ENCODE measurements at regions not wholly inside any gene's neighbourhood (a gene's known extent, or its start where the extent isn't known, plus 50 kb on each side); places are given as distances from the start of the nearest gene placed in this dataset.

DNA sequence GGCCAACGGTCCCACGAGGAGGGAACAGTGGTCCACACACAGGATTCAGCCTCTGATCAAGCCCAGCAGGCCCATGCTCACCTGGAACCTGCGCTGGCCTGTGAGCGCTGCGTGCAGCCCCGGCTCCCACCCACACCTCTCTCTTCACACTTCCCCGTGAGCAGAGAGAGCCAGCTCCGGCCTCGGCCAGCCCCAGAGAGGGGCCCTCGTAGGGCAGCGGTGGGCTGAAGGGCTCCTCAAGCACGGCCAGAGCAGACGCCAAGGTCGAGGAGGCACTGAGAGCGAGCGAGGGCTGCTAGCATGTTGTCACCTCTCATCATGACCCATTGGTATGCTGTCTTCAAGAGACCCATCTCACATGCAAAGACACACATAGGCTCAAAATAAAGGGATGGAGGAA lies 83.0 kb upstream of the FMR1 start:
- no peak overlapping the region for H3K9ac ChIP-seq (ENCODE audit: low read length)
- H3K36me3 ChIP-seq (ENCODE audit: insufficient read depth, low read length) = no peaks in the 10 kb centered on the region
- no peaks in the 10 kb centered on the region for H3K4me1 ChIP-seq (ENCODE audit: insufficient read depth, low read length, severe bottlenecking)
- H4K20me1 ChIP-seq (ENCODE audit: insufficient read depth, low read length) = no peaks in the 10 kb centered on the region
- H3K27me3 ChIP-seq (ENCODE audit: insufficient read depth, low read length) = no peaks in the 10 kb centered on the region
- no peaks in the 10 kb centered on the region for H3K9me2 ChIP-seq (ENCODE audit: low read depth, low read length)
- H2AFZ ChIP-seq (ENCODE audit: low read length) = no peak overlapping the region
- H3F3A ChIP-seq (ENCODE audit: insufficient read depth, low read length) = no peaks in the 10 kb centered on the region
- TF ChIP-seq, protein P1, sequence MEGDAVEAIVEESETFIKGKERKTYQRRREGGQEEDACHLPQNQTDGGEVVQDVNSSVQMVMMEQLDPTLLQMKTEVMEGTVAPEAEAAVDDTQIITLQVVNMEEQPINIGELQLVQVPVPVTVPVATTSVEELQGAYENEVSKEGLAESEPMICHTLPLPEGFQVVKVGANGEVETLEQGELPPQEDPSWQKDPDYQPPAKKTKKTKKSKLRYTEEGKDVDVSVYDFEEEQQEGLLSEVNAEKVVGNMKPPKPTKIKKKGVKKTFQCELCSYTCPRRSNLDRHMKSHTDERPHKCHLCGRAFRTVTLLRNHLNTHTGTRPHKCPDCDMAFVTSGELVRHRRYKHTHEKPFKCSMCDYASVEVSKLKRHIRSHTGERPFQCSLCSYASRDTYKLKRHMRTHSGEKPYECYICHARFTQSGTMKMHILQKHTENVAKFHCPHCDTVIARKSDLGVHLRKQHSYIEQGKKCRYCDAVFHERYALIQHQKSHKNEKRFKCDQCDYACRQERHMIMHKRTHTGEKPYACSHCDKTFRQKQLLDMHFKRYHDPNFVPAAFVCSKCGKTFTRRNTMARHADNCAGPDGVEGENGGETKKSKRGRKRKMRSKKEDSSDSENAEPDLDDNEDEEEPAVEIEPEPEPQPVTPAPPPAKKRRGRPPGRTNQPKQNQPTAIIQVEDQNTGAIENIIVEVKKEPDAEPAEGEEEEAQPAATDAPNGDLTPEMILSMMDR (IDR thresholded peaks at IDR 0.05; ENCODE audit: low read length) = no peak
- no peak for TF ChIP-seq EZH2 (IDR thresholded peaks at IDR 0.05; ENCODE audit: borderline replicate concordance, low read length)
- no peaks in the 10 kb centered on the region for H3K9me3 ChIP-seq (ENCODE audit: low read length)
- H3K4me3 ChIP-seq (ENCODE audit: low read depth, low read length, poor library complexity, severe bottlenecking) = no peak overlapping the region
- H3K27ac ChIP-seq (ENCODE audit: low read depth, low read length, poor library complexity, severe bottlenecking) = no peak overlapping the region
- H3K4me2 ChIP-seq (ENCODE audit: low read length) = no peak overlapping the region
- H3K79me2 ChIP-seq (ENCODE audit: insufficient read depth, low read length) = no peaks in the 10 kb centered on the region

- H3K4me3 ChIP-seq (ENCODE audit: low read depth, low read length, poor library complexity, severe bottlenecking) = no peak overlapping the region
- no peak overlapping the region for H2AFZ ChIP-seq (ENCODE audit: low read length)
- H3K4me1 ChIP-seq (ENCODE audit: insufficient read depth, low read length, severe bottlenecking) = no peaks in the 10 kb centered on the region
- H3K36me3 ChIP-seq (ENCODE audit: insufficient read depth, low read length) = no peaks in the 10 kb centered on the region
- no peak overlapping the region for H3K9ac ChIP-seq (ENCODE audit: low read length)
- no peak for TF ChIP-seq EZH2 (IDR thresholded peaks at IDR 0.05; ENCODE audit: borderline replicate concordance, low read length)
- TF ChIP-seq, protein P1 (IDR thresholded peaks at IDR 0.05; ENCODE audit: low read length) = no peak
- no peak overlapping the region for H3K27ac ChIP-seq (ENCODE audit: low read depth, low read length, poor library complexity, severe bottlenecking)
- H3K9me3 ChIP-seq (ENCODE audit: low read length) = no peaks in the 10 kb centered on the region
- no peaks in the 10 kb centered on the region for H3K27me3 ChIP-seq (ENCODE audit: insufficient read depth, low read length)
- H3F3A ChIP-seq (ENCODE audit: insufficient read depth, low read length) = no peaks in the 10 kb centered on the region
- no peak overlapping the region for H3K4me2 ChIP-seq (ENCODE audit: low read length)
- H3K9me2 ChIP-seq (ENCODE audit: low read depth, low read length) = no peaks in the 10 kb centered on the region
- H4K20me1 ChIP-seq (ENCODE audit: insufficient read depth, low read length) = no peaks in the 10 kb centered on the region
- H3K79me2 ChIP-seq (ENCODE audit: insufficient read depth, low read length) = no peaks in the 10 kb centered on the region
Observed at GRCh38 chrX:147832707-147833348, 78.9 kb upstream of the FMR1 start.

DNA sequence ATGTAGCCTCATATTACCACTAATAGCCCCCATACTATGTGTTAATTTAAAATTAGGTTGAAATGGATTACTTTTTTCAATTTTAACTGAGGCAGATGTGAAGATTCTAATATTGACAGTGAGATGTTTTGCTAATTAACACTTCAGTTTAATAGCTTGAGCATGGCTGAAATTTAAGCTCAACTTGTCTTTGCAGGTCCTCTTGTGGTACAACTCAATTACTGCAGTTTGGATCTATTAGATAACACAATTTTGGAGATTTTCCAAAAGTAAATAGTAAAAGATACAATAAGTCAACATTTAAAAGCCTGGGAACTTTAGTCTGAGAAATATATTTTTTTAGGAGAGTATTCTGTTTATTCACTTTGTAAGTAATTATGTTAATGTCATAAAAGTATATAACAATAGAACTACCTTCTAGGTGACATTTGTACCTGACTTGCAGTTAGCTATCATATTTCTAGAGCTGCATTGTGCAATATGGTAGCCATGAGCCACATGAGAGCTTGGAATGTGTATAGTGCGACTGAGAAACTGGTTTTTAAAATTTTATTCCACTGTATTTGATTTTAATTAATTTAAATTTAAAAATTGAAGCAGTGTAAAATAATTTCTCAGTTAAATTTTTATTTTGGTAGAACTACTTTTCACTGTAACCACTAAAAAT lies 73.1 kb upstream of the FMR1 start:
- no peaks in the 10 kb centered on the region for H3F3A ChIP-seq (ENCODE audit: insufficient read depth, low read length)
- no peaks in the 10 kb centered on the region for H3K79me2 ChIP-seq (ENCODE audit: insufficient read depth, low read length)
- no peak overlapping the region for H3K27ac ChIP-seq (ENCODE audit: low read depth, low read length, poor library complexity, severe bottlenecking)
- H3K4me2 ChIP-seq (ENCODE audit: low read length) = no peak overlapping the region
- H3K9me3 ChIP-seq (ENCODE audit: low read length) = no peaks in the 10 kb centered on the region
- H3K4me1 ChIP-seq (ENCODE audit: insufficient read depth, low read length, severe bottlenecking) = no peaks in the 10 kb centered on the region
- H3K9me2 ChIP-seq (ENCODE audit: low read depth, low read length) = no peaks in the 10 kb centered on the region
- no peak overlapping the region for H2AFZ ChIP-seq (ENCODE audit: low read length)
- H4K20me1 ChIP-seq (ENCODE audit: insufficient read depth, low read length) = no peaks in the 10 kb centered on the region
- no peak overlapping the region for H3K4me3 ChIP-seq (ENCODE audit: low read depth, low read length, poor library complexity, severe bottlenecking)
- H3K9ac ChIP-seq (ENCODE audit: low read length) = no peak overlapping the region
- TF ChIP-seq, protein P1 (IDR thresholded peaks at IDR 0.05; ENCODE audit: low read length) = peak; percentile 40
- TF ChIP-seq EZH2 (IDR thresholded peaks at IDR 0.05; ENCODE audit: borderline replicate concordance, low read length) = no peak
- H3K27me3 ChIP-seq (ENCODE audit: insufficient read depth, low read length) = no peaks in the 10 kb centered on the region
- H3K36me3 ChIP-seq (ENCODE audit: insufficient read depth, low read length) = no peaks in the 10 kb centered on the region
